ENCODE measurements at regions not wholly inside any gene's neighbourhood (a gene's known extent, or its start where the extent isn't known, plus 50 kb on each side); places are given as distances from the start of the nearest gene placed in this dataset.
"Not testable (repeated sequence)": the region's sequence is repeated elsewhere in the genome, so short reads cannot be mapped to it uniquely, and the experiment has no call there.

GRCh38 chr5:159812759-159813158, 103.5 kb upstream of the ADRA1B start:
- not testable (repeated sequence) for DNase-seq (ENCODE audit: low read depth)

- DNase-seq (ENCODE audit: low read depth): no peak
Observed at GRCh38 chr5:159814222-159814621, 102.1 kb upstream of the ADRA1B start.

GRCh38 chr5:159814805-159815585, 101.3 kb upstream of the ADRA1B start:
- no peak for DNase-seq (ENCODE audit: low read depth)

DNA sequence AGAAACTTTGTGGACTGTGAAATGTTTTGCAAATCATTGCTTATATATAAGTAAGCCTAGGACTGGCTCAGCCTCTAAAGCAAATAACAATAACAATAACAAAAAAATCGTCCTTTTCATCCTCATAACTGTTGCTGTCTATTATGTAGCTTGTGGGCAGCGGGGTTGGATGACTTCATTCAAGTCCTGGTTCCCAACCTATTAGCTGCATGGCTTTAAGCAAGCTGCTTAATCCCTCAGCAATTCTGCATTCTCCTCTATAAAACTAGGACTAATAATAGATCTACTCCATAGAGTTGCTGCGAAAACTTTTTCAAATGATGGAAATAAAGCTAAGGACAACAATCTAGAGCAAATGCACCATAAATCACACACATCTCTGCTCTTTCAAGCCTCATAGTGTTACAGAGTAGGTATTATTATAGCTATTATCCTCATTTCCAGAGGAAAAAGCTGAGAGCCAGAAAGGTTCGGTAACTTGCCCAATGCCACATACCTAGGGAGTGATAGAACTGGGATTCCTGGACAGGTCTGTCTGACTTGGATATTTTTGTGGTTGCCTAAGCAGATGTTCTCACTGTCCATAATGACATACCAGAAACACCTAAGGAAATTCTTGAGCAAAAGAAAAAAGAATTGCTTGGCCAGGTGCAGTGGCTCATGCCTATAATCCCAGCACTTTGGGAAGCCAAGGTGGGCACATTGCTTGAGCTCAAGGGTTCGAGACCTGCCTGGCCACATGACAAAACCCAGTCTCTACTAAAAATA, 98.8 kb upstream of the ADRA1B start:
- DNase-seq (ENCODE audit: low read depth): peak; percentile 60

DNA sequence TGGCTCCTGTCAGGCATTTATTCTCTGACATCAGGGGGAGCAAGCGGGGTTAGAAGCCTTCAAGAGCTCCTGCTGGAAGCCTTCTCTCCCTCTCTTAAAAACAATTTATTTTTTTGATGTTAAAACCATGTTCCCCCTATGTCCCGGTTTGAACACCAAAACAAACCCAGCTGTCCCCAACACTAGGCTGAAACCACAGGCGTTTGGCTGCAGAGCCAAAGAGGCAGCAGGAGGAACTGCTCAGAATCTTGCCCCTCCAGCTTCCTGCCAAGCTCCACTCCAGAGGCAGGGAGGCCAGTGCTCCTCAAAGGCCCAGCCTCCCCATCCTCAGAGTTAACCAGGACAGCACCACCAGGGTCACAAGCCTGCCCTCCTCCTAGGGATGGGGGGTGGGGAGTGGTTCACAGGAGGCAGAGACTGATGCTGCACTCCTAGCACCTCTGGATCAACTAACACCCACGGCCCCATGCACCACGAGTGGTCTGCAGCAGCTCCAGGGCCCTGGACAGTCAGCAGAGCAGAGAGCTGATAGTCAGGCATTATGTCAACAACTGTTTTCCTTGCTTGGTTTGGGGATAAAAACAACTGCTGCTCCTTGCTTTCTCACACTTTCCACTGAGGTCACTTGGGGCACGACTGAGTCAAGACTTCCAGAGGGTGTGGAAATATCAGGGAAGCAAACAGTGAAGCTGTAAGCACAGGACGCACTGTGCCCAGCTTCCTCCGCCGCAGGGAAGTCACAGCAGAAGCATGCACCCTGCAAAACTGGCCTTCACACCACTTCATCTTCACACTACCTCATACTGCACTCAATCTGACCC, 96.5 kb upstream of the ADRA1B start:
- peak; percentile 76 for DNase-seq (ENCODE audit: low read depth)

- no peak for DNase-seq (ENCODE audit: low read depth)
Observed at GRCh38 chr5:159820692-159821091, 95.6 kb upstream of the ADRA1B start.

- no peak for DNase-seq (ENCODE audit: low read depth)
Observed at GRCh38 chr5:159821461-159821940, 94.8 kb upstream of the ADRA1B start.

DNA sequence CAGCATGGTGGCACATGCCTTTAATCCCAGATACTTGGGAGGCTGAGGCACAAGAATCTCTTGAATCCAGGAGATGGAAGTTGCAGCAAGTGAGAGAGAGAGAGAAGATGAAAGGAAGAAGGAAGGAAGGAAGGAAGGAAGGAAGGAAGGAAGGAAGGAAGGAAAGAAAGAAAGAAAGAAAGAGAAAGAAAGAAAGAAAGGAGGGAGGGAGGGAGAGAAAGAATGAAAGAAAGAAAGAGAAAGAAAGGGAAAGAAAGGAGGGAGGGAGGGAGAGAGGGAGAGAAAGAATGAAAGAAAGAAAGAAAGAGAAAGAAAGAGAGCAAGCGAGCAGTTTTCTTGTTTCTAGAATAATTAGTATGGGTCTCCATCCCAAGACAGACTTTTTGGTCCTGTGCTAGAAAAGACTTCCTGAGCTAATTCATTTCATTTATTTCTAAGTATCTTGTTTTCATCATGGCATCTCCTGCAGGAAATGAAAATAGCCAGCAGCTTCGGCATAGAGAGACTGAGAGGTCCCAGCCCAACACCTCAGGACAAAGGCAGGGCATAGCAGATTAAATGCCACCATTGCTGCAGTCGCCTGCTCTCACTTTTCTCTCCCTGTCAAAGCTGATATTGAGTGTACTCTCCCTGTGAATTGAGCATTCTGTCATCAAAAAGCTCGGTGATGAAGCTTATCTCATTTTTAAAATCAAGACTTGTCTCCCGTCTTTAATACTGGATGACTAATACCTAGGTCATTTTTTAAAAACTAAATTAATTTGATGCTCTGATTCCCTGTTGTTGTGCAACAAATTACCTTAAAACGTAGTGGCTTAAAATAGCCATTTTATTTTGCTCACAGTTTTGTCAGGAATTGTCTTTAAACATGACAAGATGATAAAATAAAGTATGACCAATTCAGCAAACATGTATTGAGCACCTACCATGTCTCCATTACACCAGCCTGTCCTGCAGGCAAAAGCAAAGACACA, 91.8 kb upstream of the ADRA1B start:
- no peak for DNase-seq (ENCODE audit: low read depth)

DNA sequence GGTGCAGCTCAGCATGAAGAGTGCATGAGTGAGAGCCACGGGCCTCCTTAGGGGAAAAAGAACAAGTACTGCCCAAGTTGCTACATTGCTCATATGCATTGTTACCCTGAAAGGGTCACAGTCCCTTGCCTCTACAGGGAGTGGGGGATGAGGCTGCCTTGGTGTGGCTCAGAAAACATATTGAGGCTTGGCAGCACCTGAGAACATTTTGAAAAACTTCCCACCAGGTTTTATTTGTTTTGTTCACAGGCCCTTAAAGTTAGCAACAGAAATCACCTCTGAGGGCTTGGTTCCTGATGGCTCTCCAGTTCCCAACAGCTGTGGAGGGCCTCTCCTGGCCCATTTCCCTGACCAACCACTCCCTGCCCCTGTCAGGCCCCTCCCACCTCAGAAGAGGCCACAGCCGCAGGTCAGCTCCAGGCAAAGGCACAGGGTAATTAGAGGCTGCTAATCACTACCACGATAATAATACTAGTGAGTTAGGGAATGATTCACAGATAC, 90.7 kb upstream of the ADRA1B start:
- peak; percentile 94 for DNase-seq (ENCODE audit: low read depth)

DNA sequence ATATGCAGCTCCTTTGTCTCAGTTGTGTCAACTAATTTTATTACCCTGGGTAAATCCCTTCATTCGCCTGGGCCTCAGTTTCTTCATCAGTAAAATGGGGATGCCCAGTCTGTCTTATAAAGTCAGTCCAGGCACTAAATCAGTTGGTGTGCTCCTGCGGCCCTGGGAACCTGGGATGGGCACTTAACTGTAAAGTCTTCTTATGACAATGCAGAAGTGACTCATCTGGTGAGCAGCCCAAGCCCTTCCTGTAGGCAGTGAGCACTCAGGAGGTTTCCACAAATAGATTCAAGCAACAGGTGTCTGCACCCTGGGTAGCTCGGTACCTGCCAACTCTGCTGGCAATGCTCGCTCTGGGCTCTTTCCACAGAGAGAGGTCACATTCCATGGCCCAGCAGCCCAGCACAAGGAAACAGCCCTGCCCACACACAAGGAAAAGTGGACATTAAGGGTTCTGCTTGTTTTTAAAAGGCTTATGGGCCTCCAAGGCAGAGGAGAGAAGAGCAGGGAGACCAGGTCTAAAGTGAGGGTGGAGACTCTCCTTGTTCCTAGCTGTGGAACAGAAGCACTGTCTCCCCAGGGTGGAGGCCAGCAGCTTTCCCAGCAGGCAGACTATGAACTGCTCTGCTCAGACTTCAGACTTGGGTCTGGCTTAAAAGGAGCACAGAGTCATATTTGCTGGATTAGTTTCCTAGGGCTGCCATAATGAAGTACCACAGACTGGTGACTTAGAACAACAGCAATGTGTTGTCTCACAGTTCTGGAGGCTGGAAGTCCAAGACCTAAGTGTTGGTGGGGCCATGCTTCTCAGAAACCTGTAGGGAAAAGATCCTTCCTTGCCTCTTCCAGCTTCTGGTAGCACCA, 89.7 kb upstream of the ADRA1B start:
- peak; percentile 98 for DNase-seq (ENCODE audit: low read depth)

- no peak for DNase-seq (ENCODE audit: low read depth)
Observed at GRCh38 chr5:159827861-159828260, 88.4 kb upstream of the ADRA1B start.

DNA sequence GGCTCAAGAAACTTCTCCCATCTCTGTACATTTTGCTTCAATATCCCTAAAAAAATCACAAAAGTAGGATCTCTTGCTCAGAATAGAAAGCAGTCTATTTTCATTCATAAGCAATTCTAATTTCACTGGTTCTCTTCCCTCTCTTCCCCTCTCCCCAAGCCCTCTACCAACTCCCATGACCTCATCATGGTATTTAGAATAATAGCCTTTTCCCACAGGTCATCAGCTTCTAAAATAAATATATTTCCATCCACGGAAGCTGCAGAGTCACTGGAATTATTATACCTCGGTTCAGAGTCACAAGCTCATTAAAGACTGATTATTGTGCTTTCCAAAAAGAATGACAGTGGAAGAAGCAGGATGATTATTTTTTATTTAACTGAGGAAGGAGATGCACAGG, 84.2 kb upstream of the ADRA1B start:
- DNase-seq (ENCODE audit: low read depth): no peak

DNA sequence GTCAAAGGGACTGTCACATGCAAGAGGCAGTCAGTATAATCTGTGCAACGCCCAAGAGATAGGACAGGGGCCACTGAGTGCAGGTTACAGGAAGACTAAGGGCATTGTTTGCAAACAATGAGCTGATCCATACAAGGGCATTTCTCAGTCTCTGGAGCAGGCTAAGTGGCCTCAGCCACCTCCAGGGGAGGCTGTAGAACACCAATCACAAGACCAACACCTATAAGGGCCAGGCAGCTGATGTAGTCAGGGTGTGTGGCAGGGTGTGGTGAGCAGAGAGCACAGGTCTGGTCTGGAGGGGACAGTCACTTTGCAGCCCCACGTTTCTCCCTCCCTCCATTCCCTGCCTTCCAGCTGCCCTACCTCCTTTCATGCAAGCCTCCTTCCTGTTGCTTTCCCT, 83.2 kb upstream of the ADRA1B start:
- no peak for DNase-seq (ENCODE audit: low read depth)

DNA sequence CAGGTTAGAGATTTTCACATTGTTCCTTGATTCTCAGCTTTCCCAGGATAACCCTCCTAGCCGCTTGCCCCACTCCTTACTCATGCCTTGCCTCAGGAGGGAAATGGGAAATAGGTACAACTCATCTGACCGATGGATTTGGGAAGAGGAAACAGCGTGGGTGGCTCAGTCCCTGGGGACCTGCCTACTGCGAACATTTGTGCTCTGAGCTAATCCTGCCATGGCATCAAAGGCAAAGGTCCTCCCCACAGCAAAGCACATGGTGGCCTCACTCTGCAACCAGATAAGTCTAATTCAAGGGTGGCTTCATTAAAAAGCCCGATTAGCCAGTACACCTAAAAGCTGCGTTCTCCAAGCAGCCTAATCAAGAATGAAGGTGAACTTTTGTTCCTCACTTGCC, 82.4 kb upstream of the ADRA1B start:
- DNase-seq (ENCODE audit: low read depth): no peak

GRCh38 chr5:159835548-159835947, 80.7 kb upstream of the ADRA1B start:
- DNase-seq (ENCODE audit: low read depth): no peak

DNA sequence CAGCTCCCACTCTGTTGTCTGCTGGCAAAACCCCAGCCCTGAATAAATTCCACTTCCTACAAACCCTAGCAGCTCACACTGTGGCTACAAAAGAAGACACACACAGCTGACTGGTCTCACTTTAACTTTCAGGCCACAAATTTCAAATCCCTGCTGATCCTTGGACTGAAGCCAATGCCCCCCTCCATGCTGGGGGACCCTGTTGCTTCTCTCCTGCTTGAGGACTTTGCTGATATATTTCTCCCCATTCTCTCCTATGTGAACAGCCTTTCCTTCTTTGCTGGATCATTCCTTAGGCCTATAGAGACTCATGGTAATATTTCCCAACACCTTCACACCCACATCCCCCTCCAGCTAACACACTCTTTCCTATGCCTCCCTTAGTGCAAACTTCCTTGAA, 79.6 kb upstream of the ADRA1B start:
- no peak for DNase-seq (ENCODE audit: low read depth)

- DNase-seq (ENCODE audit: low read depth): no peak
Observed at GRCh38 chr5:159837860-159838259, 78.4 kb upstream of the ADRA1B start.

- no peak for DNase-seq (ENCODE audit: low read depth)
Observed at GRCh38 chr5:159838551-159839222, 77.6 kb upstream of the ADRA1B start.

Data from myocyte (in vitro differentiated cells).